RWPE1 (cell line): ENCODE measurements at regions not wholly inside any gene's neighbourhood (a gene's known extent, or its start where the extent isn't known, plus 50 kb on each side); places are given as distances from the start of the nearest gene placed in this dataset.

Experiments
- CTCF ChIA-PET: fragments of 350-600 bp; sonication (Branson Sonifier 250); formaldehyde crosslinking; extraction: SDS; loops from one replicate; lab custom pipeline; 2021; lab: Yijun Ruan, JAX
- POLR2A ChIA-PET: fragments of 400-600 bp; formaldehyde crosslinking; extraction: SDS; loops from one replicate; lab custom pipeline; 2020; ENCODE audit warnings: antibody characterized with exemption; ENCODE audit not compliant: low non-redundant PET; lab: Yijun Ruan, JAX
- DNase-seq: peaks from one replicate; pipeline ENCODE4 v3.0.0; 2012; ENCODE audit warnings: low spot score
- H3K27ac ChIP-seq: fragments of 450-650 bp; 2 replicates; pipeline ENCODE4 v1.5.1; 2017
- CTCF ChIP-seq: fragments of 450-650 bp; conservative IDR thresholded peaks from 2 replicates; pipeline ENCODE4 v1.5.1; 2017; ENCODE audit warnings: low read depth, mild to moderate bottlenecking

DNA sequence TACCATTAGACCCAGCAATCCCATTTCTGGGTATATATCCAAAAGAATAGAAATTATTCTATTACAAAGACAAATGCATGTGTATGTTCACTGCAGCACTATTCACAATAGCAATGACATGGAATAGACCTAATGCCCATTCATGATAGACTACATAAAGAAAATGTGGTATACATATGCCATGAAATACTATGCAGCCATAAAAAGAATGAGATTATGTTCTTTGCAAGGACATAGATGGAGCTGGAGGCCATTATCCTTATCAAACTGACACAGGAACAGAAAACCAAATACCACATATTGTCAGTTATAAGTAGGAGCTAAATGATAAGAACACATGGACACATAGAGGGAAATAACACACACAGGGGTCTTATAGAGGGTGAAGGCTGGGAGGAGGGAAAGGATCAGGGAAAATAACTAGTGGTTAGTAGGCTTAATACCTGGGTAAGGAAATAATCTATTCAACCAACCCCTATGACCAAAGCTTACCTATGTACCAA lies 366.8 kb downstream of the EDEM1 start:
- ChIA-PET CTCF (no interaction called here), POLR2A (no interaction called here)
- TF ChIP-seq CTCF: no peak

DNA sequence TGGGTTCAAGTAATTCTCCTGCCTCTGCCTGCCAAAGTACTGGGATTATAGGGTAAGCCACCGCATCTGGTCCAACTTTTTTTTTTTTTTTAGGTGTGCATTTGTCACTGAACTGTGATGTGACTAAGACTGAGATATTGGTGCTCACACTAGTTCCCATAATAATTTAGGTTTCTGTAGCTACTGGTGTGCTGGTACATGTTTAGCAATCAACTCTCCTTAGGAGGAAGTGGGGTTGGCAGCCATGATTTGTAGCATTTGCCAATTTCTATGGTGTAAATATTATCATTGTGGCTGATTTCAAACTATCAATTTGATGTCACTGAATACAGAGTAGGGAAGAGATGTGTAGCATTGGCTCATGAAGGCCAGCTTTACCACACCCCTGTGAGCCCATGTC lies 372.7 kb downstream of the EDEM1 start:
- TF ChIP-seq CTCF: no peak
- POLR2A ChIA-PET: no interaction called here
- no peak overlapping the region for H3K27ac ChIP-seq
- CTCF ChIA-PET: no interaction called here
- no peak for DNase-seq

More for the DNA sequence above, 366.8 kb downstream of the EDEM1 start:
- no peak overlapping the region for H3K27ac ChIP-seq
- DNase-seq: no peak

DNA sequence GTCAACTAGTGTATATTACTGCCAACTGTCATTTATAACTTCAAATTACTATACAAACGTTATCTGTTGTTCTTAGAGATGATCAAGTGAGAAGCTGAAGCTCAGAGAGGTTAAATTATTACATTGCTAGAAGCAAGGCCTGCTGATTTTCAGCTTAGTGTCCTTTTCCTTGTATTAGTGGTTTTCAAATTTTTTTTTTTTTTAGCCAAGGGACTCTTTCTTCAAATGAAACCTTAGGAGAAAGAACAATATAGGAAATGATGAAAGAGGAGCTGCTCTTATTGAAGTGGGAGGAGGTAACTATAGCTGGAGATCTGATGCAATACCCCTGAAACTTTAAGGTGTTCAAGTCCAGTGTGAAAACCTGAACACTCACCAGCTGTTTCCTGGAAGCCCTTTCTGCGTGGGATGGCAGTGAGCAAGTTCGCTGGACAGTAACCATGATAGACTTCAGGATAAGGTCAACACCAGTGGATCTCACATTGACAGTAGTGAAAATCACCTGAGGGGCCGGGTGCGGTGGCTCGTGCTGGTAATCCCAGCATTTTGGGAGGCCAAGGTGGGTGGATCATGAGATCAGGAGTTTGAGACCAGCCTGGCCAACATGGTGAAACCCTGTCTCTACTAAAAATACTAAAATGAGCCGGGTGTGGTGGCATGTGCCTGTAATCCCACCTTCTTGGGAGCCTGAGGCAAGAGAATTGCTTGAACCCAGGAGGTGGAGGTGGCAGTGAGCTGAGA lies 376.2 kb downstream of the EDEM1 start:
- no peak overlapping the region for H3K27ac ChIP-seq
- no peak for TF ChIP-seq CTCF
- POLR2A ChIA-PET: no interaction called here
- CTCF ChIA-PET: interaction anchor here (0.6 to 0.7 kb wide), 2 partner anchors 11 to 34 kb away, joined by 3 to 5 read pairs; no protein-coding TSS in a partner anchor
- no peak for DNase-seq

GRCh38 chr3:5564278-5564666 lies 376.8 kb downstream of the EDEM1 start:
- TF ChIP-seq CTCF: no peak
- H3K27ac ChIP-seq: no peak overlapping the region
- ChIA-PET POLR2A (no interaction called here), CTCF (interaction anchor here (0.6 to 0.7 kb wide), 2 partner anchors 10 to 34 kb away, joined by 3 to 5 read pairs; no protein-coding TSS in a partner anchor)
- no peak for DNase-seq

GRCh38 chr3:5565026-5565425 lies 377.5 kb downstream of the EDEM1 start:
- POLR2A ChIA-PET: no interaction called here
- no peak for TF ChIP-seq CTCF
- no peak overlapping the region for H3K27ac ChIP-seq
- CTCF ChIA-PET: no interaction called here
- no peak for DNase-seq

DNA sequence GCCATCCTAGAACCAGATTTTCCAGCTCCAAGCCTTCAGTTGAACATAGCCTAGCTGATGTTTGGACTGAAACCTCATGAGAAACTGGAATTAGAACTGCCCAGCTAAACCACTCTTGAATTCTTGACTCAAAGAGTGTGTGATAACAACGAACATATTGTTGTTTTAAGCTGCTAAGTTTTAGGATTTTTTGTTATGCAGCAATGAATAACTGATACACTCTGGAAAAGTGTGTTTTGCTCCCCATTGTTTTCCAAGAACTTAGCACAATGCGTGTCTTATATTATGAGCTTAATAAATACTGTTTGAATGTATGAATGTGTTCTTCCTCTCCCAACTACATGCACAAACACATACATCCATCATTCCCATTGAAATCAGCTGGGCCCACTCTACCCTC lies 379.6 kb downstream of the EDEM1 start:
- TF ChIP-seq CTCF: no peak
- POLR2A ChIA-PET: no interaction called here
- H3K27ac ChIP-seq: no peak overlapping the region
- no peak for DNase-seq
- CTCF ChIA-PET: no interaction called here
